ENCODE measurements at regions not wholly inside any gene's neighbourhood (a gene's known extent, or its start where the extent isn't known, plus 50 kb on each side); places are given as distances from the start of the nearest gene placed in this dataset.

DNA sequence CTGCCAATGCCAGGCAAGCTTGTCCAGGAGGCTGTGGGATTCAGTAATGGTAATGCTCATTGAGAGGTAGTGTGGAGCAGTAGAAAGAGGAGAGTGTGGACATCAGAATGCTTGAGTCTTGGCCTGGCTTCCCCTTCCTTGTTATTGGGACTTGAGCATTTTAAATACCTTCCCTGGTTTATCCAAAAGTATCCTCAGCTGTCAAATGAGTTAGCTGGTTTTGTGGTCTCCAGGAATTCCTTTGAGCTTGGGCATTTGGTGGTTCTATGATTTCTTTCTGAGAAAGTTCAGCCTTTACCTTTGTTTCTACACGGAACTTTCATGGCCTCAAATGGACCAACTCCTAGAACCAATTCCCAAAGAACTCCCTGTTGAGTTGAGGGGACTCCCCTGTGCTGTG is 264.3 kb downstream of the PTEN start:
- no peak for DNase-seq (ENCODE audit: low read depth in 3 of 3)

DNA sequence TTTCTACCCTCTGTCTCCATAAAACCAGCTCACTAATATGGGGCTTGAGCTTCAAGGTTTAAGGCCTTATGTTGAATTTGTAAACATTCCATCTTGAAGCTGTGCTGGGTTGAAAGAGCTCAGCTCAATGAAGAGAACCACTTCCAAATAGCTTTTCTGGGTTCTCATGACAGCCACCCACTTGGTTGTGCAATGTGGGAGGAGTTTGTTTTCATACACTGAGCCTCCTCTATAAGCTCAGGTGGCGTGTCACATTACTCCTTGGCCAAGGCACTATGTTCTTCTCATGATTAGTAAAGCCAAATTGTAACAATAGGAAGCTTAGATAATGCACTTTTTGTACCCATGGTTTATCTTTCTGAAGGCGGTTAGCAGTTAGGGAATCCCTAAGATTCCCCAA is 265.6 kb downstream of the PTEN start:
- no peak for DNase-seq (ENCODE audit: low read depth in 3 of 3)

DNA sequence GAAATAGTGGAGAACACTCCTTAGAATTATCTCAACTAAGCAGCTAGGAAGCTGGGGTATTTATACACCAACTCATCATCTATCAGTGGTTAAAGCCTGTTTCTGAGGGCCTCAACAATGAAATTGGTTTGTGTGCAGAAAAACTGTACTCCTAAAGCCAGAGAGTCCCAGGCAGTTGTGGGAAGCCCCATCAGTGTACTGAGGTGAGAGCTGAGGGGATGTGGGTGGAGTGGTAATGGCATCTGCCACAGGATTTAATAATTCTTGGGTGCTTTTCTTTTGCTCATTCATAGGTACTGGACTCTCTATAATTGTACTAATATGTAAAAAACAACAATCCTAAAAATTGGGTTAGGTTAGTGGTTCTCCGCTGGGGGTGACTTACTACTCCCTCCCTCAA is 267.5 kb downstream of the PTEN start:
- no peak for DNase-seq (ENCODE audit: low read depth in 3 of 3)

DNA sequence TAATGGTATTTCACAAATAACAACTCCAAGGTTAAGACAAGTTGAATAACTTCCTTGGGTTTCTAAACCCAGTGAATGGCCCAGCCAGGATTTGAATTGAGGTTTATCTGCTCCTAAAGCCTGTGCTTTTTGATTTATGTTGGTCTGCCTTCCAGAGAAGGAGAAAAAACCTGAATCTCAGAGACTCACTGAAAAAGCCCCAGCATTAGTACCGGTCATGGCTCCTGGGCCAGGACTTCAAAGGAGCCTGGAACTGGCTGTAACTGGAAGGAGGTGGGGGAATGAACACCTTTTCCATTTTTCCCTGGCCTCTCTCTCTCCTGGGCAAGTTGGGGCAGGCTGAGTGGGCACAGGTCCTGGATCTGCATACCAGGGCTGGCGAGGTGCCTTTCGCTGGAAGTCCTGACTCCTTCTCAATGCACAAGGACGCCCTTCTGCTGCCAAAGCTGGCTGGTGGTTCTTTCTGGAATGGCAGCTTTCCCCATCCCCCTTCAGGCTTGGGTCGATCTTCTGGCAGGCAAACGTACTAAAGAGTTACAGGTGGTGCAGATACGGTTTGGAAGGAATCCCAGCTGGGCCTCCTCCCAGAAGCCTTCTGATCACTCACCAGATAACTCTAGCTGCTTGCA is 268.2 kb downstream of the PTEN start:
- no peak for DNase-seq (ENCODE audit: low read depth in 3 of 3)

DNA sequence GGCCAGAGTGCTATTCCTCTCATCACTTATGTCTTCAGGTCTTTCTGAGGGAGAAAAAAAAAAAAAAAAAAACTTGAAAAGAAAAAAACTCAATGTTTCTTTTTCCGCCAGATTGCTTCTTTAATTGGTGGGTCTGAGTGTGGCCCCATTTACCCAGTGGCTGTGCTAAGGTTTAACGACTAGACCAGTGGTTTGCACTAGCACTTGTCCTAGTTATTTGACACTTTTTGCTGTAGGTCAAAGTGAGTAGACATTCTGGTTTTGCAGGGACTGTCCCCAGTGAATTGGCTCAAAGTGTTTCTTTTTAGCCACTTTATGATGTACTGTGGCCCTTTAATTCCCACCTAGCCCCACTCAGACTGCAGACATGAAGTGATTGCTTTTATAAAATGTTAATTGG is 273.3 kb downstream of the PTEN start:
- no peak for DNase-seq (ENCODE audit: low read depth in 3 of 3)

DNA sequence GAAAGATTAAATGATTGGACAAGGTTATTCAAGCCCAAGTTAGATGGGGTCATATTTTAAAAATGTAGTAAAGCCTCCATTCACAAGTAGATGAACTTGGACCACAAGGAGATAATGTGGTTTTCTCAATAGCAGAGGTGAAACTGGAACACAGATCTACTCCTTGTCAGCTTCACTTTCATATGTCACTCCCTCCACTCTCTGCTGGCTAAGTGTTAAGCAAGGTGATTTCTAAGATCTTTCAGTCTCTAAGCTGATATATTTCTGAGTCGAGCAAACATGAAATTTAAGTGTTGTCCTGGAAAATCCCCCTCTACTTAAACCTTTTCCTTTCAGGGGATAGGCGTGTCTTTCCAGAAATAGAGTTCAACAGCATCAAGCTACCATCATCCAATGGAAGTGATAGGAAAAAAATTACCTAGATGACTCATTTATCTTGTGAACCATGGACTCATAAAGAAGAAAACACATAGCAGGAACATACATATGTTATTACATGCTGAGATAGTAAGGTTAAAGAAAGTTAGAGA is 275.0 kb downstream of the PTEN start:
- DNase-seq (ENCODE audit: low read depth in 3 of 3), result no peak

DNA sequence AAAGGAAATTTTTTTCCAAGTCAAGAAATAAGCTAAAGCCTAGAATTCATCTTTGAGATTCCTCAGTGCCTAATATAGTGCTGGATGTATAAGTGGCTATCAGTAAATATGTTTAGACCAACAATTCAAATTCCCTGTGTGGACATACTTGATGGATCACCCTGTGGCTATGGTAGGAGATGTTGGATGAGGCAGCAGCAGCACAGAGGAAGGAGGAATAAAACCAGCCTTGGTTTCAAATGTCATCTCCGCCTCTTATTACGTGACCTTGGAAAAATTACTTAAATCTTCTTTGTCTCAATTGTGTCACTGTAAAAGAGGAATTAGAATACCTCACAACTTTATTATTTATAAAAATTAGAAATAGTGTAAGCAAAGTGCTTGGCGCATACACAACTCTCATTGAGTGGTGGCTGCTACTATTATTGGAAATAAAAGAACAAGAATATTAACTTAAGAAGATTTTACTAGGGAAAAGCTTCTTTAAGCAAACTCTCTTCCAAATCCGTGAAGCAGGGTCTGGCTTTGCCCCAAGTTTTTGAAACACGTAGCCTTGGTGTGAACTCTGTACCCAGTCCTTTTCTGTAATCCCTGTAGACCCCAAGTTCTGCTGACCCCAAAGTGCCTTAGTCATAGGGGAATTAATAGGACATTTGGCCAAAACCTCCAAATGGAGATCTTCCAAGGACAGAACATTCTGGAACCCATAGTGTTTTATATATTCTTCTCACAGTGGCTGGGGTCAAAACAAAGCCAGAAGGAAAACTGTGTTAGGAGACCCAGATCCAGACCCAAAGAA is 283.8 kb downstream of the PTEN start:
- DNase-seq (ENCODE audit: low read depth in 3 of 3), result no peak

DNA sequence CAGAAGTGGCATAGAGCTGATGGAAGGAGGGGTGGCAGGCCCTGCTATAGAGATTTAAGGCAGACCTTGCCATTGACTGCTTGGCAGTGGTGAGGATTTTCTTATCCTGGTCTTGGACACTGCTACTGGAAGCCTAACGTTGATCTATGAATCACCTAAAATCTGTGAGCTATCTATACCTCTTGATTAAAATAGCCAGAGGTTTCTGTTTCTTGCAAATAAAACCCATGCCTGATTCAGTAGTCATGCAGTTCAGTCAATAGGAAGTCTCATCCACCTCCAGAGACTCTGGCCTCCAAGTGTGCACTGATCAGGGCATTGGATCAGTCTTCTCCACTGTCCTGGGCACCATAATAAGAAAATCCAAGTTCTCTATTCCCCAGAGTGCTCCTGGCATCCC is 286.5 kb downstream of the PTEN start:
- no peak for DNase-seq (ENCODE audit: low read depth in 3 of 3)

DNA sequence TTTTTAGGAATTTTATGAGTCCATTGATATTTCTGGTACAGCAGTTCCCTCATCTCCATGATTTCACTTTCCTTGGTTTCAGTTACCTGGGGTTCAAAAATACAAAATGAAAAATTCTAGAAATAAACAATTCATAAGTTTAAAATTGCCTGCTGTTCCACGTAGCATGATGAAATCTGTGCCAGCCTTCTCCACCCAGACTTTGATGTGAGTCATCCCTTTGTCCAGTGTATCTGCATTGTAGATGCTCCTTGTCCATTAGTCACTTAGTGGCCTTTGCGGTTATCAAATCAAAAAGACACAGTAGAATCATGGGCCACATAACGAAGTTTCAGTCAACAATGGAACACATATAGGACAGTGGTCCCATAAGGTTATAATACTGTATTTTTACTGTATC is 286.9 kb downstream of the PTEN start:
- no peak for DNase-seq (ENCODE audit: low read depth in 3 of 3)

DNA sequence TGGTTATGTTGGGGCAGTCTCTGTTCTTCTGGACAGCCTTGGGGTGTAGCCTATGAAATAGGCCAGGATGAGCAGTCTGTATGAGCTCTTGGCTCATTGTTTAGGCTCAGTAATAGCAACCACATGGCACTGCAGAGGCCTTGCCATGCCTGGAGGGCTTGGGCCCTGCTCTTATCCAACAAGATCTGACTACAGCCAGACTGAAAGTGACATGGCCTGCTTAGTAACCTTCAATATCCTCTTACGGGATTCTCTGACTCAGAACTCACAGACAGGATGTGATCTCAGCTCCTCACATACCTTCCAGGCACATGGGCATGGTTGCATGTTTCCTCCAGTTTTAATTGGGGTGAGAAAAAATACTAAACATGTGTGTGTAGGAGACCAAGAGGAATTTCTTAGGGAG is 289.3 kb downstream of the PTEN start:
- peak; percentile 29 to 51 (median 36) for DNase-seq (ENCODE audit: low read depth in 3 of 3)

DNA sequence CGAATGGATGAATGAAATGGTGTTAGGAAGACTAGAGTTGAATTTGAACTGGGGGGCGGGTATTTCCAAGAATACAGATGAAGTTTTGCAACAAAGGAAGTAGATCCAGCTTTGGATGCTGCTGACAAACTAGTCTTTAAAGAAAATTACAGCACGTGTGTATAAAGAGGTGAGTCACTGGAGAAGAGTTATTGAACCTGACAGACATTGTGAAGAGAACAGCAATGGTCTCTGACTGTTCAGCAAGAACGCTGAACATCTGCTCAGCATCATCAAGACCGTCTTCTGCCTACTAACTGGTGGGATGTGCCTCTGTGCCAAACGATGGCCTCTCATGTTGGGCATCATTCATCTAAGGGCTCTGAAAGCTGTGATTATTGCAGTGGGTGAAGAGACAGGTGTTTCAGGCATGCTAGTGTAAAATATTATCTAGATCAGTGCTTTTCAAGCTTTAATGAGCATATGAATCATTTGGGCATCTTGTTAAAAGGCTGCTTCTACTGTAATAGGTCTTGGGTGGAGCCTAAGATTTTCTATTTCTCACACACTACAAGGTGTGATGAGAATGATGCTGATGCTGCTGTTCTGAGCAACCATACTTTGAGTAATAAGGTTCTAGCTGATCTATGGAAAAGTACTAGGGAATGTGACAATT is 291.3 kb downstream of the PTEN start:
- DNase-seq (ENCODE audit: low read depth in 3 of 3), result no peak

DNA sequence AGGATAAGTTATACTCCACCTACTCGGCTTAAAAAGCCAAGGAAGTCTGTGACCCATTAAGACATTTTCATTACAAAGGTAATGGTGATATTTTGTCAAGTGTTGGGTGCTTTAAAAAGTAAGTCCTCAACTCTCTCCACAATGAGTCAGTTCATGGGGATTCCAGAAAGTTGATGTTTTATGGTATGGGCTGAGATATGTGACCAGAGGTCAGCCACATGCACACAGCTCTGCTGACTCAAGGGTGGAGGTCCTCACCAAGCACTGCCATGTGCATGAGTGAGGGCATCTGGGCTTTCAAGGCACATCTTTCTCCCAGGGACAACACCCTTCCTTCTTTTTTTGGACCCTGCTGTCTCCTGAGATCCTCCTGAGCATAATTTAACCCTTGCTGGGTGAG is 292.9 kb downstream of the PTEN start:
- DNase-seq (ENCODE audit: low read depth in 3 of 3), result no peak

DNA sequence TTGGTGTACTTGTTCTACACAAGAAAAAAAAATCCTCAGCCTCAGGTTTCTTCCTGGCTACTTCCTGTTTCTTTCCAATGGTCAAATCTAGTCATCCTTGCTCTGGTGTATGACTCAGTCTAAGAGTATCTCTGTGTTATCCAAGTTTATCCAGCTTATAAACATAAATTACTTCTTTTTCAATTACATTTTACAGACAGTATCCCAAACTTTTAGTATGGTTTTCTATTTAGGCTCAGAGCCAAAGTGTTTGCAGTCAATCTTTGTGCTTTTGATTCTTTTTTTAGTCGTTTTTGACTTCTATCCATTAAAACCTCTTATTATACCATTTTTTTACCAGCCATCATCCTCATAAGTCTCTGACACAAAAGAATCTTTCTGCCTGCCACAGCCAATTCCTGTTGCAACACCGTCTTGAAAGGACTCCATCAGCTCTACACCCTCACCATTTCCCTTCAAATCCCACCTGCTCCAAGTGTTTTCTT is 294.6 kb downstream of the PTEN start:
- DNase-seq (ENCODE audit: low read depth in 3 of 3), result no peak

DNA sequence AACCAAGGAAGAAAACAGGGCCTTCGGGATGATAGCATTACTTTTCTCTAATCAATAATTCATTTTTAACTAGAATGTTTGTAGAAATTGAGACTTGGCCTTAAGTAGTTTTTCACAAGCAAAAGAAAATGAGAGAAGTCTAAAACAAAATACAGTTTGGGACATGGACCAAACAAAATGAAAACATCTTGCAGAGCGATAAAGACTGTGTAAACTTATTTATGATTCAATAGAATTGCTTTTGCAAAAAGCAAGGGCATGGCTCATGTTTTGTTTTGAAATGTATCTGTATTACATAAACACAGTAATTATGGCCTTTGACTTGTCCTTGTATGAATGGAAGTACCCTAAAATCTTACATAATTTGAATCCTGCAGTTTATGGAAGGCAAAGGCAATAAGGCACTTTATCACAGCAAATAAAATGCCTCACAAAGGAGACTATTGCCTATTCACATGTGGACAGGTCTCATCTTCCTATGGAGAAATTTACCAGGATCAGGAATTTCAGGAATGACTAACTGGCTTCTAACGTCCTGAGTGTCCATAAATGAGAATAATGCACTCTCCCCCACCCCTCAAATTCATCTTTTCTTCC is 295.2 kb downstream of the PTEN start:
- no peak for DNase-seq (ENCODE audit: low read depth in 3 of 3)

DNA sequence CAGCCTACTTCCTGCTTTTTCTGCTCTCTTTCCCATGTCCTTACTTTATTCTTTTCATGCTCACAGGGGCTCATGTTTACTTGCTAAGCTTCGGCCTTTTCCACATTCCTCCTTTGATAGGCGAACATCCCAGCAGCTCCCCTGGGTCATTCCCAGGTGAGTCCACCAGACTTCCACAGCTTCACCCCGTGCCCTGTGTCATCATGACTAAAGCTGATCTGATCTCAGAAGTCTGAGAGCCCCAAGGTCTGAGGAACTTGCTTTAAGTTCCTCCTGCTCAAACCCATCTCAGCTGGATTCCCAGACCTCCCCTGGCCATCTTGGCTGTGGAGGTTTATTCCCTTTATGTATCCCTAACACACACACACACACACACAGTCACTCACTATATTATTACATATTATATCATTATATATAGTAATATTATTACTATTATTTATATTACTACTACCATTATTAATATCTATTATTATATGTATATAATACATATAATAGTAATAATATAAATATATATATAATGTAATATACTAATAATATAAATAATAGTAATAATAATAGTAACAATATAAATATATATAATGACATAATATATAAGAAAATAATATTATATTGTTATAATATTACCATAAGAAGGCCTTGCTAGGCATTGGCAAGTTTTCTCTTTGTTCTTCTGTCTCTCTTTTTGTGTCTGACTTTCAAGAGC is 295.9 kb downstream of the PTEN start:
- no peak for DNase-seq (ENCODE audit: low read depth in 3 of 3)

DNA sequence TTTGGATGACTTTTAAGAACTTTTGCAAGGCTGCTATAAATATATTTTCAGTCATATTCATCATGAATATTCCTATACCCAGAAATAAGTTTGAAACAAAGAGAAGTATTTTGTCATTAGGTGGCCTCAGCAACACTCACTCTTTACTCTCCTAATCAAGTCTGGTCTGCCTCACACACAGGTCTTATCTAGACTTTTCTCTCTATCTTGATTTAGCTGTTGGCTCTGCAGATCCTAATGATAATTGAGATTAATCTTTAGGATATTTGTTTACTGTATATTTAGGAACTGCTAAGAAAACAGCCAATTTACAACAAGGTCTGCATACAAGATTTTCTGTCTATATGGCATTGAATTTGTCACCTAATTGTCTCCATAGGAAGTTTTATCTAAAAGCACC is 297.6 kb downstream of the PTEN start:
- no peak for DNase-seq (ENCODE audit: low read depth in 3 of 3)

DNA sequence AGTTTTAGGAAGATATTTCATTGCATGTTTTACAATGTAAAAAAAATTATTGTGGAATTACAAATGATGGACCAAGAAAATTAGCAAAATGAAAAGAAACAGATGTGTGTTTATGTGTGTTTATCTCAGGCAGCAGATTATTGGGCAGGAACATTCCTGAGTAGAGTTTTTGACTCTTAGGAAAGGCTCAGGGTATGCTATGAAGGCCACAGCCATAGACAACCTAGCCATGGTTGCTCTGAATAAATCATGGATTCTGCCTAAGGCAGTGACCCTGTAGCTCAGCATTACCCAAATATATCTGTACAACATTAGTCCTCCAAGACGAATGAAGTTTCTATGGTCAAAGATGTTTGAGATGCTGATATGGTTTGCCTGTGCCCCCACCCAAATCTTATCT is 298.3 kb downstream of the PTEN start:
- DNase-seq (ENCODE audit: low read depth in 3 of 3), result no peak

DNA sequence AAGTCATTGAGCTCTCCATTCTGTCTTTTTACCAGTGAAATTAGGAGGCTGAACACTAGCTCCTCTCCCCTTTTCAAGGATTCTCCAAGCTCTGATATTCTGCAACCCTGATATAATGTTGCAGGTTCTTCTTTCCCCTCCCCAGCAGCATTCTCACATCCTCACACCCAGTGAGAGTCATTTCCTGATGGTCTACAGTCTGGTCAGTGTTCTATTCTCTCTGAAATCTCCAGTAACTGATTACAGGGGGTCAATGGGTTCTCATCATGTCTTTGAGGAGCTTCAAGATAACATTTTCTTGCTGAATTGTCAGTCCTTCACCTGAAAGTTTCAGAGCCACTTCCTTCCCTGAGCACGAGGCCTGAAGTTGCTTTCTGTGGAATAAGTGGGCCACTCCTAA is 299.4 kb downstream of the PTEN start:
- no peak for DNase-seq (ENCODE audit: low read depth in 3 of 3)

DNA sequence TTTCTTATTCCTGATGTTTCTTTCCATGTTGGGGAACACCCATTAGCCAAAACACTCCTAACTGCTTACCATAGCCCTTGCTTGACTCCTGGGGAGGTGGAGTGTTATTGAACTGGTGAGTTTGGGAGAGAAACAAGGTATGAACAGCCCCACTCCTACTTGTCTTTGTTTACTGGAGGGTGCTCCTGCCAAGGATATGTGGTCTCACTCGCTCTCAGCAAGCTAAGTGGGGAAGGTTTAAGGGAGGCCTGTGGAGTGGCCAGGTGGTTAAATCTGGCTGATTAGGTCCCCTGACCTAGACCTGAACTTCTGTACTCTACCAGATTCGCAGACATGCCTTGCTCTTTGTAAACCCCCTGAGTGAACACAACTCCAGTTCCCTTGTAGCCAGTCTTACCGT is 300.1 kb downstream of the PTEN start:
- DNase-seq (ENCODE audit: low read depth in 3 of 3), result no peak

DNA sequence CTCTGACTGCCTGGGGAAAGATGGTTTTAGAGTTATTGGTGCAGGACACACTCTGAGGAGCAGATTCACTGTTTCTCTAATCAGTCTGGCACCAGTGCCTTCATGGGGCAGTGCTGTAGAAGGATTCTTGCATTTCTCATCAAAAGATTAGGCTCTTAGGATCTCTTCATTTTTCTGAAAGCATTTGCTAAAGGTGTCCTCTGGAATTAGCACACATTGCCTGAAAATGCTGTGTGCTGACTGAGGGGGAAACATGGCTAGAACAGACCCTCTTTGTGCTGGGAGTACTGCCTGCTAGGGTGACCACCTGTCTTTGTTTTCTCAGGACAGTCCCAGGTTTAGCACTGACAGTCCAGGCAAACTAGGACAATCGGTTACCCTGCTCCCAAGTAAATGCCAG is 301.0 kb downstream of the PTEN start:
- no peak for DNase-seq (ENCODE audit: low read depth in 3 of 3)

DNA sequence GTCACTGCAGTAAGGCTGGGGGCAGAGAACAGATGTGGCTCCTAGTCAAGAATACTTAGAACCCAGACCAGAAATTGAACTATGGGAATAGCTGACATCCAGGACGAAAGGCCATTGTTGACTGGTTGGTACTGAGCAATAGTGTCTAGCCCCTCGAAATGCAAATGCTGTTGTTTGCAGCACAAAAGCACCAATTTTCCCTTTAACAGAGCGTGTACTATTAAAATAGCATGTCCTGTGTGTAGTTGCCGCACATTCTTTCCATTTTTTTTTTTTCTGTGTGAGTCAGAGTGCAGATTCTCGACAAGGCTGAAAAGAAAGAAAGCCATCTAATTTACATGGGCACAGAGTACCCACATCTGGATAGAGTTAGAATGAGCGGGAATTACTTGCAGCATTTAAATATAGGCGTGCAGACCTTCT is 302.4 kb downstream of the PTEN start:
- no peak for DNase-seq (ENCODE audit: low read depth in 3 of 3)

Measured in stimulated activated CD4-positive, alpha-beta T cell treated with anti-CD3 and anti-CD28 coated beads, TNF-alpha, amount 100 ng/mL, for 24 hours (primary cell).